HG03108 (cell line): ENCODE measurements at regions not wholly inside any gene's neighbourhood (a gene's known extent, or its start where the extent isn't known, plus 50 kb on each side); places are given as distances from the start of the nearest gene placed in this dataset.
"Not testable (repeated sequence)": the region's sequence is repeated elsewhere in the genome, so short reads cannot be mapped to it uniquely, and the experiment has no call there.

Experiments used
- ATAC-seq: cut with Tn5 transposase; IDR thresholded peaks from one replicate; pipeline ENCODE4 v1.9.1; 2021; ENCODE audit warnings: moderate library complexity; ENCODE audit not compliant: unreplicated experiment

DNA sequence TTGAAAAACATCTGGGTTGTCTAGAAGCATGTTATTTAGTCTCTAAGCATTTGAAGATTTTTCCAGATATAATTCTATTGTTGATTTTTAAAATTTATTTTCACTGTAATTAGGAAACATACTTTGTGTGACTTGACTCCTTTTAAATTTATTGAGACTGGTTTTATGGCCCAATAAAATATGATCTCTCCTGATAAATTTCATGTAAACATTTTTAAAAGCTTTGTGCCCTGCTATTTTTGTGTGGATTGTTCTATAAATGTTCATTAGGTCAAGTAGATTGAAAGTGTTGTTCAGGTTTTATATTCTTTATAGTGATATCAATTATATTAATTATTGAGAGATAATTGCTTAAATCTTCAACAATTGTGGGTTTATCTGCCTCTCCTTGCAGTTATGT, 105.4 kb downstream of the RFX6 start:
- ATAC-seq: no peak

GRCh38 chr6:116983375-116983774, 106.3 kb downstream of the RFX6 start:
- ATAC-seq: no peak

- no peak for ATAC-seq
These were observed 109.8 kb downstream of the RFX6 start for GRCh38 chr6:116986819-116987218.

DNA sequence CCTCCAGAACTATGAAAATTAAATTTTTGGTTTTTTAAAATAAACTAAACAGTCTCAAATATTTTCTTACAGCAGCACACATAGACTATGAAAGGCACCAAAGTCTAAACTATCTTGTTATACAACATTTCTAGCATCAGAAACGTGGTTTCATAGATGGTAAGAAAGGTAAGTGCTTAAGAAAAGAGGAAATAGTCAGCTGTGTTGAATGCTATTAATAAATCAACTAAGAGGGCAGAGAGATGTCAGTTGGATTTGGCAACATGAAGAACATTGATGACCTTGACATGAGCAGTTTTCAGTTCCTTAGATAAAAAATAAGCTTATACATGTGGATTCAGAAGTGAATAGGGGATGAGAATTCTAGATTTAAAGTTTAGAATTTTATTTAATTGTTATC, 113.6 kb downstream of the RFX6 start:
- ATAC-seq: no peak

- ATAC-seq: no peak
These were observed 115.5 kb downstream of the RFX6 start for GRCh38 chr6:116992546-116992945.

- ATAC-seq: no peak
These were observed 117.4 kb downstream of the RFX6 start for GRCh38 chr6:116994447-116994846.

- ATAC-seq: no peak
These were observed 119.8 kb downstream of the RFX6 start for GRCh38 chr6:116996842-116997241.

DNA sequence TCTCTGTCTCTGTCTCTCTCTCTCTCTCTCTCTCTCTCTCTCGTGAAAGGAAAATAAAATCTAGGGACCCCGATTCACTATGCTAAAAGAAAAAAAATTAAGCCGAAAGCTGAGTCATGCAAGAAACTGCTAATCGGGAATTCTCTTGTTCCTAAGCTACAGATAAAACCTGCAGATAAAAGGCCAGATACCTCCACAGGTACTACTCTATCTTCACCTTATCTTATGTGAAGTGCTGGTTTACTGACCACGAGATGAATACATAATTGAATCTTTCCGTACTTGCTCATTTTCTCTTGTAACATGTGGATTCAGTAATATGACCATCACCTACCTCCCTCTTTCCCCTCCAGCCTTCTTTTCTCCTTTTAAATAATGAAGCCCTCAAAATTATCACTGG, 120.5 kb downstream of the RFX6 start:
- no peak for ATAC-seq

- no peak for ATAC-seq
These were observed 130.6 kb downstream of the RFX6 start for GRCh38 chr6:117007659-117008058.

DNA sequence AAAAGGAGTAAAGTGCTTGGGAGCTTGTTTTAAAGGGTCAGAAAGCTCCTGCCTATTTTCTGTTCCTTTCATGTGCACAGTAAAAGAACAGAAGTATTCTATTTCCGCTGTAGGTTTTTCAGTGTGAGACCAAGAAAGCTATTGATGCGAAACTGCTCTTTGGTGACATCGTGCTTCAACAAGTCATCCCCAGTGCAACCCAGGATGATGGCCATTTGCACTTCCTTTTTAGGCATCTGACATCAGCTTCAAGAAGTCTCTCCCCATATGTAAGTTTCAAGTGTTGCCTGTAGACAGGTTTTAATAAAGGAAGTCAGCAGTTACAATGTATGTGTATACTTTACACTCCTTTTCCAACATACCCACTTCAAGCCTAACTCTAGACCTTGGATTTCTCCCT, 131.6 kb downstream of the RFX6 start:
- peak; percentile 73 for ATAC-seq

DNA sequence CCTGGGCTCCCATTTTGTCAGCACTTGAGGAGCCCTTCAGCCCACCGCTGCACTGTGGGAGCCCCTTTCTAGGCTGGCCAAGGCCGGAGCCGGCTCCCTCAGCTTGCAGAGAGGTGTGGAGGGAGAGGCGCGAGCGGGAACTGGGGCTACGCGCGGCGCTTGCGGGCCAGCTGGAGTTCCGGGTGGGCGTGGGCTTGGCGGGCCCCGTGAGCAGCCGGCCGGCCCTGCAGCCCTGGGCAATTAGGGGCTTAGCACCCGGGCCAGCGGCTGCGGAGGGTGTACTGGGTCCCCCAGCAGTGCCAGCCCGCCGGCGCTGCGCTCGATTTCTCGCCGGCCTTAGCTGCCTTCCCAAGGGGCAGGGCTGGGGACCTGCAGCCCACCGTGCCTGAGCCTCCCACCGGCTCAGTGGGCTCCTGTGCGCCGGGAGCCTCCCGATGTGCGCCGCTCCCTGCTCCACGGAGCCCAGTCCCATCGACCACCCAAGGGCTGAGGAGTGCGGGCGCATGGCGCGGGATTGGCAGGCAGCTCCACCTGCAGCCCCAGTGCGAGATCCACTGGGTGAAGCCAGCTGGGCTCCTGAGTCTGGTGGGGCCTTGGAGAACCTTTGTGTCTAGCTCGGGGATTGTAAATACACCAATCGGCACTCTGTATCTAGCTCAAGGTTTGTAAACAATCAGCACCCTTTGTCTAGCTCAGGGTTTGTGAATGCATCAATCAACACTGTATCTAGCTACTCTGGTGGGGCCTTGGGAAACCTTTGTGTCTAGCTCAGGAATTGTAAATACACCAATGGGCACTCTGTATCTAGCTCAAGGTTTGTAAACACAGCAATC, 137.8 kb downstream of the RFX6 start:
- ATAC-seq: not testable (repeated sequence)

DNA sequence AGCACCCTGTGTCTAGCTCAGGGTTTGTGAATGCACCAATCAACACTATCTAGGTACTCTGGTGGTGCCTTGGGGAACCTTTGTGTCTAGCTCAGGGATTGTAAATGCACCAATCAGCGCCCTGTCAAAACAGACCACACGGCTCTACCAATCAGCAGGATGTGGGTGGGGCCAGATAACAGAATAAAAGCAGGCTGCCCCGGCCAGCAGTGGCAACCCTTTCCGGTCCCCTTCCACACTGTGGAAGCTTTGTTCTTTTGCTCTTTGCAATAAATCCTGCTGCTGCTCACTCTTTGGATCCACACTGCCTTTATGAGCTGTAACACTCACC, 138.4 kb downstream of the RFX6 start:
- ATAC-seq: not testable (repeated sequence)

GRCh38 chr6:117018771-117019170, 141.7 kb downstream of the RFX6 start:
- no peak for ATAC-seq

DNA sequence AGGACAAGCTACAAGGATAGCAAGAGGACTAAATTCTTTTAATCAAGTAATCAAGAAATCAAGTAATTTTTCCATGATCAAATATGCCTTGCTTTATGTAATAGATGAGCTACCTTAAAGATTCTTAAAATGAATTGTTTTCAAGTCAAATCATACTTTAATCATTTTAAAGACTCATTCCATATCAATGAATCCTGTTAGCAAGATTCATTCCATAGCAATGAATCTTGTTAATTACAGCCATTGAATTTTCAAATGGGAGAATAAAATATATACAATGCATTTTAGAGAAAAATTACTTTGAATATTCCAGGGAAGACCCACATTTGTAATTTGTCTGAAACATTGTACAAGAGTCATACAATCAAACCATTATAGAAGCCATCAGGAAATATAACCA, 145.7 kb downstream of the RFX6 start:
- no peak for ATAC-seq

DNA sequence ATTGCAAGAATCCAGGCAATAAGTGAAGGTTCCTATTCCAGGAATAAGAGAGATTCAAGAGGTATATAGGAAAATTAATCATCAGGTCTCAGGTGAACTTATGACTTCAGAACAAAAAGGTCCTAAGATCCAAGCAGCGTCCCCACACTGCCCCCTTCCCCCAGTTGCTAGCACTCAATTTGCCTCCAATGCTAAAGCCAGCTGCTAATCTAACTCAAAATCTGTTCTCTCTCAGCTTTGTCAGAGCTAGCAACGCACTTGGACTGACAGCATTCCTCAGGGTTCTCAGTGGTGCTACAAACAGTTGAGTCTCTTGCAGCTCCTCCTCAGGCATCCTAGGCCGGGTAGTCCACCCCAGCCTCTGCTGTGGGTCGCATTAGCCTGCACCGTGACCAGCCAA, 148.3 kb downstream of the RFX6 start:
- ATAC-seq: no peak

GRCh38 chr6:117028256-117028655, 151.2 kb downstream of the RFX6 start:
- ATAC-seq: no peak

- ATAC-seq: no peak
These were observed 157.5 kb downstream of the RFX6 start for GRCh38 chr6:117034547-117034946.

DNA sequence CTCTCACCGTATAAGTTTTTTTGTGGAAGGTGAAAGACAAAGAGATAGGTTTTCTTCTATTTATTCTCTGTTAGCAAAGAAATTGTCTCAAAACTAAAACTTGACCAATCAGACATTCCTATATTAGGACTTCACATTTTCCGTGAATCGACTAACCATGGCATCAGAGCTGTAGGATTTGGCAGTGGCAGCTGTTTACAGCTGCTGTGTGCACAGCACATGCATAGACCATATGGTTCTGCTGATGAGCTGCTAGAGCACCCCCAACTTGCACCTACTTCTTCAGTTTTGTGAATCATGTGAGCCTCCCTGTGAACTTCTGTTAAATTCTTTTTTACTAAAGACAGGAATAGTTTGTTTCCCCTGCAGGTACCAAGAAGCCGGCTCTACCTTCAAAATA, 157.9 kb downstream of the RFX6 start:
- ATAC-seq: no peak

DNA sequence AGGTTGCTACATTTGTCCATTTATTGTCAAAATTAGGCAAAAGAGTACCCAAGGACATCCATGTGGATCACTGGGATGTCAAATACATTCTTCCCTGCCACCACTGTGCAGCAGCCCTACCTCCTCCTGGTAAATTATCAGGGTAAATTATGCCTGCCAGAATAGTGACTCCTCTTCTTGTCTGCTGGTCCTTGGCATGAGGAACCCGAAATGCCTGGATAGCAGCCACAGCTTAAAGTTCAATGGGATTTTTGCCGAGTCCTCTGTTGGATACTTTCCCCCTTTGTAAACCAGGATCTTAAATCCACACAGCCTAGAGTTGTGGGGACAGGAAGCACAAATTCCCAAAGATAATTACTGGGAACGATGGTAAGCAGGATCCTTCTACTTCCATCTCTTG, 173.3 kb downstream of the RFX6 start:
- no peak for ATAC-seq

DNA sequence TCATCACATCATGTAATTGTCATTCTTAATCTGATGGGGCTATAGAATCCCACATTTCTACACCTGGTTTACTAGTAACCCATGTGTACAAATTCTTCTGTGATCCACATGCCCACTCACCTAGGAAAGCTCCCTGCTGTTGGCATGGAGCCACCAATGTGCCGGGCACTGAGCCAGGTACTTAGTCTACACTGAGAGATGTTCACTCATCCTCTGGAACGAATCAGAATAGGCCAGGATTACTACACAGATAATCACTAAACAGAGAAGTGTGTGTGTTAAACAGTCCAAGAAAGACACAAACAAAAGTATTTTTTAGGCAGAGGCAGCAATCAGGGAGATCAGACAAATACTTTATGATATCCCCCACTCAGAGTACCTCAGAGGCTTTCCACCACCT, 193.2 kb upstream of the VGLL2 start:
- no peak for ATAC-seq

GRCh38 chr6:117072781-117073180, 192.6 kb upstream of the VGLL2 start:
- ATAC-seq: no peak

DNA sequence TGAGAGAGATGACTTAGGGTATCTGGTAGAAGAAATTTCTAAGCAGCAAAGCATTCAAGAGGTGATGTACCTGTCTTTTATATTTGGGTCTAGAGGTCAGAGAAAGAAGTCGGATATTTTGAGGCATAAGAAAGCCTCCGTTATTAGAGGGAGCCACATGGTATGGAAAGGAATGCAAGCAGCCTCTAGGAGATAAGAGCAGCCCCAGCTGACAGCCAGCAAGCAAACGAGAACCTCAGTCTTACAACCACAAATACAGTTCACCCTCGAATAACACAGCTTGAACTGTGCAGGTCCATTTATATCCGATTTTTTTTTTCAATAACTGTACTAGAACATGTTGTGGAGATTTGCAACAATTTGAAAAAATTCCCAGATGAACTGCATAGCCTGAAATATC, 190.7 kb upstream of the VGLL2 start:
- ATAC-seq: no peak

- no peak for ATAC-seq
These were observed 190.1 kb upstream of the VGLL2 start for GRCh38 chr6:117075218-117075617.
